GM18867 (cell line): ENCODE measurements at regions not wholly inside any gene's neighbourhood (a gene's known extent, or its start where the extent isn't known, plus 50 kb on each side); places are given as distances from the start of the nearest gene placed in this dataset.

Source experiments
- ATAC-seq: cut with Tn5 transposase; IDR thresholded peaks from one replicate; pipeline ENCODE4 v1.9.1; 2021; ENCODE audit warnings: mild to moderate bottlenecking, moderate library complexity; ENCODE audit not compliant: unreplicated experiment

- ATAC-seq: no peak
Observed at GRCh38 chr5:128665747-128666355, 127.8 kb upstream of the FBN2 start.

- ATAC-seq: peak; percentile 35
Observed at GRCh38 chr5:128667152-128667551, 129.1 kb upstream of the FBN2 start.

- ATAC-seq: no peak
Observed at GRCh38 chr5:128667751-128668150, 129.7 kb upstream of the FBN2 start.

GRCh38 chr5:128668921-128669320 is 130.9 kb upstream of the FBN2 start:
- no peak for ATAC-seq

GRCh38 chr5:128669803-128670202 is 131.8 kb upstream of the FBN2 start:
- peak; percentile 59 for ATAC-seq

GRCh38 chr5:128671943-128672342 is 133.9 kb upstream of the FBN2 start:
- no peak for ATAC-seq

GRCh38 chr5:128673000-128673399 is 135.0 kb upstream of the FBN2 start:
- no peak for ATAC-seq

GRCh38 chr5:128673411-128673957 is 135.4 kb upstream of the FBN2 start:
- ATAC-seq: no peak

GRCh38 chr5:128673970-128674369 is 135.9 kb upstream of the FBN2 start:
- no peak for ATAC-seq

- peak; percentile 84 for ATAC-seq
Observed at GRCh38 chr5:128674837-128675446, 136.9 kb upstream of the FBN2 start.

GRCh38 chr5:128681096-128681495 is 143.1 kb upstream of the FBN2 start:
- ATAC-seq: no peak

- no peak for ATAC-seq
Observed at GRCh38 chr5:128681764-128682592, 143.9 kb upstream of the FBN2 start.

- ATAC-seq: no peak
Observed at GRCh38 chr5:128682669-128683068, 144.6 kb upstream of the FBN2 start.

- ATAC-seq: no peak
Observed at GRCh38 chr5:128684961-128685360, 146.9 kb upstream of the FBN2 start.

GRCh38 chr5:128687930-128688329 is 149.9 kb upstream of the FBN2 start:
- no peak for ATAC-seq

- ATAC-seq: no peak
Observed at GRCh38 chr5:128693764-128694163, 155.7 kb upstream of the FBN2 start.

GRCh38 chr5:128695791-128696530 is 157.9 kb upstream of the FBN2 start:
- ATAC-seq: no peak

GRCh38 chr5:128701301-128701700 is 163.3 kb upstream of the FBN2 start:
- ATAC-seq: no peak

GRCh38 chr5:128703322-128703721 is 165.3 kb upstream of the FBN2 start:
- ATAC-seq: no peak

GRCh38 chr5:128706269-128706668 is 168.2 kb upstream of the FBN2 start:
- no peak for ATAC-seq

GRCh38 chr5:128708841-128709240 is 170.8 kb upstream of the FBN2 start:
- no peak for ATAC-seq
